Loucy (cell line): ENCODE measurements at regions not wholly inside any gene's neighbourhood (a gene's known extent, or its start where the extent isn't known, plus 50 kb on each side); places are given as distances from the start of the nearest gene placed in this dataset.
A peak's percentile ranks its signal among the peaks of the same experiment; 100 is the strongest.

ENCODE experiments used
- H2AFZ ChIP-seq: fragments of 200-600 bp; sonication (generic); 2 replicates; pipeline ENCODE4 v1.6.0; 2016; ENCODE audit warnings: antibody characterized with exemption, mild to moderate bottlenecking, low read length, moderate library complexity
- H3F3A ChIP-seq: fragments of 200-600 bp; 2 replicates; pipeline ENCODE4 v1.6.0; 2016; ENCODE audit warnings: antibody characterized with exemption, low read depth, mild to moderate bottlenecking
- H3K27me3 ChIP-seq: fragments of 200-600 bp; sonication (generic); 2 replicates; pipeline ENCODE4 v1.6.1; 2014; ENCODE audit warnings: low read length, mild to moderate bottlenecking; ENCODE audit not compliant: insufficient read depth, poor library complexity, severe bottlenecking
- H3K36me3 ChIP-seq: fragments of 200-600 bp; sonication (generic); 2 replicates; pipeline ENCODE4 v1.6.1; 2016; ENCODE audit warnings: low read length; ENCODE audit not compliant: insufficient read depth
- H3K4me1 ChIP-seq: fragments of 200-600 bp; sonication (generic); 2 replicates; pipeline ENCODE4 v1.5.1; 2014; ENCODE audit warnings: low read length, mild to moderate bottlenecking; ENCODE audit not compliant: insufficient read depth, poor library complexity, severe bottlenecking
- H3K4me2 ChIP-seq: fragments of 200-600 bp; sonication (generic); 2 replicates; pipeline ENCODE4 v1.6.0; 2014; ENCODE audit warnings: antibody characterized with exemption, low read length, low read depth, mild to moderate bottlenecking; ENCODE audit not compliant: poor library complexity, severe bottlenecking
- H3K4me3 ChIP-seq: fragments of 200-600 bp; sonication (generic); 2 replicates; pipeline ENCODE4 v1.5.1; 2014; ENCODE audit warnings: low read length, mild to moderate bottlenecking, mixed read lengths; ENCODE audit not compliant: poor library complexity, severe bottlenecking
- H3K79me2 ChIP-seq: fragments of 200-600 bp; sonication (generic); 2 replicates; pipeline ENCODE4 v1.6.1; 2014; ENCODE audit warnings: low read length; ENCODE audit not compliant: insufficient read depth
- H3K9ac ChIP-seq: fragments of 200-600 bp; sonication (generic); 2 replicates; pipeline ENCODE4 v1.6.0; 2014; ENCODE audit warnings: mild to moderate bottlenecking, low read depth, low read length, moderate library complexity; ENCODE audit not compliant: poor library complexity, severe bottlenecking
- H3K9me2 ChIP-seq: fragments of 200-600 bp; sonication (generic); replicated peaks from 2 replicates; pipeline ENCODE4 v1.6.1; 2016; ENCODE audit warnings: low read depth, low read length, mixed read lengths
- H3K9me3 ChIP-seq: fragments of 200-600 bp; sonication (generic); 2 replicates; pipeline ENCODE4 v1.6.1; 2014; ENCODE audit warnings: mild to moderate bottlenecking, antibody characterized with exemption, low read length, low read depth; ENCODE audit not compliant: insufficient read depth
- H4K20me1 ChIP-seq: fragments of 200-600 bp; sonication (generic); 2 replicates; pipeline ENCODE4 v1.6.0; 2014; ENCODE audit warnings: antibody characterized with exemption, low read length, mild to moderate bottlenecking; ENCODE audit not compliant: insufficient read depth, poor library complexity, severe bottlenecking
- EZH2phosphoT487 ChIP-seq: fragments of 200-600 bp; IDR thresholded peaks from 2 replicates; pipeline ENCODE4 v1.6.1; 2018; ENCODE audit warnings: antibody characterized with exemption, mild to moderate bottlenecking, moderate library complexity, borderline replicate concordance
- TF ChIP-seq, protein P1 (sequence below): fragments of 200-600 bp; sonication (generic); conservative IDR thresholded peaks from 2 replicates; pipeline ENCODE4 v1.5.1; 2014; ENCODE audit warnings: mild to moderate bottlenecking, antibody characterized with exemption, low read length

DNA sequence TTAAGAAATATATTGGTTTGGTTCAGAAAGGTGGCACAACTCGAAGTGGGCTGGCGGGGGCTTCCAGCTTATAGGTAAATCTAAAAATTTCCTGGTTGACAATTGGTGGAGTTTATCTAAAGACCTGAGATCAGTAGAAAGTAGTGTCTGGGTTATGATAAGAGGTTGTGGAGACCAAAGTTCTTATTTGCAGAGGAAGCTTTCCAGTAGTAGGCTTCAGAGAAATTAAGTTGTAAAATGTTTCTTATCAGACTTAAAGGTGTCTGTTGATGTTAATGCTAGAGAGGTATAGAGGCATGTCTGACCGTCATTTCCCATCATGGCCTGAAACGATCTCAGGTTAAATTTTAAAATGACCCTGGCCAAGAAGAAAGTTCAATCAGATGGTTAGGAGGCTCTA is 565.2 kb upstream of the DPPA4 start:
- no peak for TF ChIP-seq EZH2phosphoT487
- TF ChIP-seq, protein P1, sequence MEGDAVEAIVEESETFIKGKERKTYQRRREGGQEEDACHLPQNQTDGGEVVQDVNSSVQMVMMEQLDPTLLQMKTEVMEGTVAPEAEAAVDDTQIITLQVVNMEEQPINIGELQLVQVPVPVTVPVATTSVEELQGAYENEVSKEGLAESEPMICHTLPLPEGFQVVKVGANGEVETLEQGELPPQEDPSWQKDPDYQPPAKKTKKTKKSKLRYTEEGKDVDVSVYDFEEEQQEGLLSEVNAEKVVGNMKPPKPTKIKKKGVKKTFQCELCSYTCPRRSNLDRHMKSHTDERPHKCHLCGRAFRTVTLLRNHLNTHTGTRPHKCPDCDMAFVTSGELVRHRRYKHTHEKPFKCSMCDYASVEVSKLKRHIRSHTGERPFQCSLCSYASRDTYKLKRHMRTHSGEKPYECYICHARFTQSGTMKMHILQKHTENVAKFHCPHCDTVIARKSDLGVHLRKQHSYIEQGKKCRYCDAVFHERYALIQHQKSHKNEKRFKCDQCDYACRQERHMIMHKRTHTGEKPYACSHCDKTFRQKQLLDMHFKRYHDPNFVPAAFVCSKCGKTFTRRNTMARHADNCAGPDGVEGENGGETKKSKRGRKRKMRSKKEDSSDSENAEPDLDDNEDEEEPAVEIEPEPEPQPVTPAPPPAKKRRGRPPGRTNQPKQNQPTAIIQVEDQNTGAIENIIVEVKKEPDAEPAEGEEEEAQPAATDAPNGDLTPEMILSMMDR = no peak
- no peaks in the 10 kb centered on the region for H3K36me3 ChIP-seq
- no peak overlapping the region for H2AFZ ChIP-seq
- no peaks in the 10 kb centered on the region for H3K9me2 ChIP-seq
- H4K20me1 ChIP-seq = no peaks in the 10 kb centered on the region
- H3K79me2 ChIP-seq = no peaks in the 10 kb centered on the region
- H3K4me3 ChIP-seq = no peak overlapping the region
- no peaks in the 10 kb centered on the region for H3F3A ChIP-seq
- peaks cover 15% of the 10 kb centered on the region for H3K4me1 ChIP-seq
- no peaks in the 10 kb centered on the region for H3K27me3 ChIP-seq
- no peak overlapping the region for H3K9ac ChIP-seq
- H3K9me3 ChIP-seq = peaks cover 4% of the 10 kb centered on the region; the same call in 1 of the 2 replicates
- no peak overlapping the region for H3K4me2 ChIP-seq

DNA sequence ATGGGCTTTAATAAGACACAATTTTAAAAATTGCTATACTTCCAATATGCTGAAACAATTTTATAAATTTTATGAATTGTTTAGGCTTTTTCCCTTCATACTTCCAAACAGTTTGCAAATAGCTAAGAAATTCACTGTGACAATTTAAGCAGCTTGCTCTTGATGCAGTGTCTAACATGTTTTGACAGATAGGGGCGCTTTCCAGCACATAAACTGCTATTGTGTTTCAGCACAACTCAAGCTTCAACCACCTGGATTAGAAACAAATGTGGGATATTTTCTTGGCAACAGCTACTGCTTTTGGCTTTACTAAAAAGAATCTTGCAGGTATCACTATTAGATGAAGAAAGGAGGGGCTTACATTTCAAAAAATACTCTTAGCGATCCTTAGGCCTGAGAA is 565.8 kb upstream of the DPPA4 start:
- Histone ChIP-seq H4K20me1 (no peaks in the 10 kb centered on the region), H3K4me1 (peaks cover 15% of the 10 kb centered on the region), H3K9me3 (peaks cover 4% of the 10 kb centered on the region; the same call in 1 of the 2 replicates), H2AFZ (no peak overlapping the region), H3K27me3 (no peaks in the 10 kb centered on the region), H3K36me3 (no peaks in the 10 kb centered on the region), H3F3A (no peaks in the 10 kb centered on the region), H3K4me2 (no peak overlapping the region), H3K9me2 (no peaks in the 10 kb centered on the region), H3K4me3 (no peak overlapping the region), H3K9ac (no peak overlapping the region), H3K79me2 (no peaks in the 10 kb centered on the region)
- no peak for TF ChIP-seq EZH2phosphoT487
- TF ChIP-seq, protein P1 = 0 out of 2 replicates have a peak, but pooled peaks have one; percentile 24

DNA sequence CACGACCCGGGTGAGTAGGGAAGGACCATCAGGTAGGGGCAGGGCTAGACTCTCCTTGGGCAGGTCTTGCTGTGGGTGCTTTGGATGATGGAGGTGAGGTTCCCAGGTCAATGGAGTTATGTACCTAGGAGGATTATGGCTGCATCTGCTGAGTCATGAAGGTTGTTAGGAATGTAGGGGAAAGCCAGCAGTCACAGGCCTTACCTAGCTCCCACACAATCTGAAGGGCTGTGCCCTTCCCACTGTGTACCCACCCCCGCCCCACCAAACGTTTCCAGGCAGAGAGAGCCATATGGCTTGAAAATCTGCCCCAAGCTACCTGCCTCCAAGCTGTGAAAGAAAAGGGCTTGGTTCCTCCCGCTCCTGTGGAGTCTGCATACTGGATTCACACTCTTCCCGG is 573.4 kb upstream of the DPPA4 start:
- Histone ChIP-seq H3K4me3 (no peak overlapping the region), H3K4me2 (no peak overlapping the region), H3K36me3 (no peaks in the 10 kb centered on the region), H3K9me2 (no peaks in the 10 kb centered on the region), H3F3A (no peaks in the 10 kb centered on the region), H4K20me1 (no peaks in the 10 kb centered on the region), H3K4me1 (no peaks in the 10 kb centered on the region), H3K79me2 (no peaks in the 10 kb centered on the region), H2AFZ (no peak overlapping the region), H3K9me3 (0 out of 2 replicates have a peak, but pooled peaks cover under 1% of the 10 kb centered on the region), H3K27me3 (no peaks in the 10 kb centered on the region), H3K9ac (no peak overlapping the region)
- no peak for TF ChIP-seq EZH2phosphoT487
- TF ChIP-seq, protein P1 = no peak
